Heart right ventricle (tissue), 16 donors: ENCODE measurements at regions not wholly inside any gene's neighbourhood (a gene's known extent, or its start where the extent isn't known, plus 50 kb on each side); places are given as distances from the start of the nearest gene placed in this dataset.

Source experiments
- ATAC-seq, 8 donors: fragments of 200-7000 bp; cut with Tn5 transposase; one replicate each; pipeline ENCODE4 v1.9.1; 2020; ENCODE audit warnings: mild to moderate bottlenecking in 8 of 8, moderate library complexity in 8 of 8, moderate number of reproducible peaks in 1 of 8
- DNase-seq, 2 donors: peaks; one replicate each; pipeline ENCODE4 v3.0.0-alpha.2; 2020
- H3K27ac ChIP-seq, 10 donors: fragments of 200-600 bp; sonication (generic) in 2 of 10; one replicate each; pipeline versions ENCODE4 v1.5.0 to v1.8.0; 2020 to 2022; ENCODE audit warnings: mild to moderate bottlenecking in 3 of 10
- H3K27me3 ChIP-seq, 7 donors: fragments of 200-600 bp; one replicate each; pipeline ENCODE4 v1.8.0; 2021 to 2022; ENCODE audit warnings: mild to moderate bottlenecking in 2 of 7
- H3K36me3 ChIP-seq, 9 donors: fragments of 200-600 bp; sonication (generic) in 1 of 9; one replicate each; pipeline versions ENCODE4 v1.5.0 to v1.8.0; 2020 to 2022; ENCODE audit warnings: mild to moderate bottlenecking in 2 of 9
- H3K4me1 ChIP-seq, 9 donors: fragments of 200-600 bp; sonication (generic) in 1 of 9; one replicate each; pipeline versions ENCODE4 v1.5.0 to v1.8.0; 2020 to 2022; ENCODE audit warnings: mild to moderate bottlenecking in 4 of 9
- H3K4me3 ChIP-seq, 10 donors: fragments of 200-600 bp; sonication (generic) in 2 of 10; one replicate each; pipeline versions ENCODE4 v1.5.0 to v1.8.0; 2020 to 2022; ENCODE audit warnings: mild to moderate bottlenecking in 7 of 10, moderate library complexity in 2 of 10
- H3K9me3 ChIP-seq, 11 donors: fragments of 200-600 bp in 10 of 11; sonication (generic) in 2 of 11; one replicate each; pipeline versions ENCODE4 v1.5.0 to v1.8.0; 2013 to 2022; ENCODE audit warnings: mild to moderate bottlenecking in 2 of 11, control low read depth in 1 of 11, moderate library complexity in 1 of 11
- WGBS, 2 donors: extraction: QIAGEN DNeasy Blood & Tissue Kit; methylation state at CpG; one replicate each; pipeline ENCODE4 v1.1.7; 2013; ENCODE audit warnings: inconsistent platforms in 1 of 2; 5-methylcytosine and 5-hydroxymethylcytosine counted together
- intact Hi-C, 10 donors: fragments of 100-400 bp; cut with DNase I; formaldehyde crosslinking; loops; one replicate each; pipeline versions ENCODE4 v1.11.1 to v1.14.2; 2022
- TF ChIP-seq, protein P1 (sequence below), 9 donors: fragments of 200-600 bp; sonication (generic) in 2 of 9; IDR thresholded peaks; one replicate each; pipeline versions ENCODE4 v1.5.0 to v1.8.0; 2021 to 2022; ENCODE audit warnings: antibody characterized with exemption in 9 of 9, mild to moderate bottlenecking in 5 of 9, moderate library complexity in 1 of 9
- donor health status: Arrhythmogenic right ventricular cardiomyopathy.
- donor health status: ischemic (EF 13 %, LVEDD 7.1; RV severe dilation, severe dysfunction).
- donor health status: healthy with polysubstance abuse.
- donor health status: DM: no; HTN: yes; CAD: no.
- donor health status: DM: no; HTN: no; CAD: no.
- donor health status: ischemic (EF 25% LVEDD 6.9; RV normal size, moderate dysfunction).
- donor health status: ischemic (EF 25% LVEDD 5.7; RV mildly dilated, moderate dysfunction).
- donor health status: healthy.
- donor health status: DM: yes; HTN: yes; CAD: no.
- donor health status: Ischemic cardiomyopathy.
- donor health status: ischemic (EF 35%, LVEDD 5.7; RV mildly dilated, moderate dysfunction).
- donor health status: nonischemic (EF 11% LVEDD 7.7; RV severe dilation, severe dysfunction).
- donor health status: DM: yes; HTN: yes; CAD: no.
- donor health status: PGD.
- donor health status: ischemic (EF 29% LVEDD 5.4; RV normal size, mild dysfunction).
- donor health status: nonischemic (EF 23%, LVEDD 6.1; RV moderate dilation, normal function).

- no peak for DNase-seq
- TF ChIP-seq, protein P1, sequence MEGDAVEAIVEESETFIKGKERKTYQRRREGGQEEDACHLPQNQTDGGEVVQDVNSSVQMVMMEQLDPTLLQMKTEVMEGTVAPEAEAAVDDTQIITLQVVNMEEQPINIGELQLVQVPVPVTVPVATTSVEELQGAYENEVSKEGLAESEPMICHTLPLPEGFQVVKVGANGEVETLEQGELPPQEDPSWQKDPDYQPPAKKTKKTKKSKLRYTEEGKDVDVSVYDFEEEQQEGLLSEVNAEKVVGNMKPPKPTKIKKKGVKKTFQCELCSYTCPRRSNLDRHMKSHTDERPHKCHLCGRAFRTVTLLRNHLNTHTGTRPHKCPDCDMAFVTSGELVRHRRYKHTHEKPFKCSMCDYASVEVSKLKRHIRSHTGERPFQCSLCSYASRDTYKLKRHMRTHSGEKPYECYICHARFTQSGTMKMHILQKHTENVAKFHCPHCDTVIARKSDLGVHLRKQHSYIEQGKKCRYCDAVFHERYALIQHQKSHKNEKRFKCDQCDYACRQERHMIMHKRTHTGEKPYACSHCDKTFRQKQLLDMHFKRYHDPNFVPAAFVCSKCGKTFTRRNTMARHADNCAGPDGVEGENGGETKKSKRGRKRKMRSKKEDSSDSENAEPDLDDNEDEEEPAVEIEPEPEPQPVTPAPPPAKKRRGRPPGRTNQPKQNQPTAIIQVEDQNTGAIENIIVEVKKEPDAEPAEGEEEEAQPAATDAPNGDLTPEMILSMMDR (IDR thresholded peaks at IDR 0.05) = no peak
- intact Hi-C loops = no loop called here
- Histone ChIP-seq H3K27me3 (no peaks in the 10 kb centered on the region), H3K4me1 (no peaks in the 10 kb centered on the region), H3K4me3 (no peak overlapping the region), H3K27ac (no peak overlapping the region), H3K9me3 (no peaks in the 10 kb centered on the region), H3K36me3 (no peaks in the 10 kb centered on the region)
- no peak for ATAC-seq
These were observed 98.0 kb downstream of the SPRY2 start for GRCh38 chr13:80242728-80243427.

DNA sequence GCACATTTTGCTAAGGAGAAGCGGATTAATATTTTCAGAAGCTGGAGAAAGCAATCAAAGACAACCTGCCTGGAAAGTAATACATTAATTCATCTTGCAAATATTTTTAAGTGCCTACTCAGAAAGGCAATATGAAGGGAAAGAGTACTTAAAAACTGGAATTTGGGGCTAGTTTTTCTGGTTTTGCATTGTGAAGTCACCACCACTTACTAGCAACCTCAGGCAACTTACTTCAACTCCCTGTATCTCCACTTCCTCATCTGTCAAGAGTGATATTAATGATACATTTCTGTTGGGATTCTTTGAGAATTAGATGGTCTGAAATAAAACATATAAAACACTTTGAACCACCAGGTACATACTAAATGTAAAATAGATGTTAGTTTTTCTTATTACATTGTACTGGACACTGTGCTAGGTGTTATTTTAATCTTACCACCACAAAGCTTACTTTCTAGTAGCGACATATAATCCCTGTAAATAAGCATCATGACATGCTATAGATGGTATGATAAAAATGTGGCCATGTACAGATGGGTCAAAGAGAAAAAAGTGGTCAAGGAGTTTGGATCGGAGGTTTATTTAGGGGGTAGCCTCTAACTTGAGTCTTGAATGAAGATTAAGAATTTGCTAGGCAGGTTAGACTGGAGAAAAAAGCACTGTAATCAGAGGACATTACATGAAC is 101.2 kb downstream of the SPRY2 start:
- Histone ChIP-seq H3K9me3 (no peaks in the 10 kb centered on the region), H3K27ac (no peak overlapping the region), H3K27me3 (no peaks in the 10 kb centered on the region), H3K36me3 (no peaks in the 10 kb centered on the region), H3K4me3 (no peak overlapping the region), H3K4me1 (peaks cover 0 to 16% (median 14%) of the 10 kb centered on the region in 9 donors)
- WGBS, 2 donors = 63 to 85% methylated on average over 3 of the region's 3 CpGs
- ATAC-seq = no peak
- intact Hi-C loops = loop anchor here in 1 of 10 donors (5.0 kb wide), 1 partner anchor 98 kb away; no protein-coding TSS in a partner anchor
- DNase-seq = no peak
- TF ChIP-seq, protein P1 (IDR thresholded peaks at IDR 0.05) = no peak

DNA sequence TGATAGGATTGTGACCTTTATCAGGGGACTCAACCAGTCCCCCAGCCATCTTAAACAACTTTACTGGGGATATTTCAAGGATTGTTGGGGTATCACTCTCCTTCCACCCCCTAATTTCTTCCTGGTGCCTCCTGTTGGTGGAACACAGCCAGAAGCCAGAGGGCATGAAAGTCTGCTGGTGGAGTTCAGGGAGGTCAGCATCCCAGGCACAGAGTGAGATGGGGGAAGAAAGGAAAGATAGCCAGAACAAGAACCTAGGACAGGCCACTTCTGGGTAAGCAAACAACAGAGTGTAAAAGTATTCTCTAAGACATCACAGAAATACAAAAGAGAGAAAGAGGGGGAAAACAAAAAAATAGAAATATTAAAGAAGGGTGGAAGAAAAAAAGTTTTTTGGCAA is 101.8 kb downstream of the SPRY2 start:
- Histone ChIP-seq H3K4me3 (no peak overlapping the region), H3K36me3 (no peaks in the 10 kb centered on the region), H3K9me3 (no peaks in the 10 kb centered on the region), H3K27me3 (no peaks in the 10 kb centered on the region), H3K4me1 (peaks cover 0 to 16% (median 14%) of the 10 kb centered on the region in 9 donors), H3K27ac (no peak overlapping the region)
- DNase-seq (no peak), ATAC-seq (no peak)
- intact Hi-C loops = loop anchor here in 1 of 10 donors (5.0 kb wide), 1 partner anchor 98 kb away; no protein-coding TSS in a partner anchor
- TF ChIP-seq, protein P1 (IDR thresholded peaks at IDR 0.05) = no peak

DNA sequence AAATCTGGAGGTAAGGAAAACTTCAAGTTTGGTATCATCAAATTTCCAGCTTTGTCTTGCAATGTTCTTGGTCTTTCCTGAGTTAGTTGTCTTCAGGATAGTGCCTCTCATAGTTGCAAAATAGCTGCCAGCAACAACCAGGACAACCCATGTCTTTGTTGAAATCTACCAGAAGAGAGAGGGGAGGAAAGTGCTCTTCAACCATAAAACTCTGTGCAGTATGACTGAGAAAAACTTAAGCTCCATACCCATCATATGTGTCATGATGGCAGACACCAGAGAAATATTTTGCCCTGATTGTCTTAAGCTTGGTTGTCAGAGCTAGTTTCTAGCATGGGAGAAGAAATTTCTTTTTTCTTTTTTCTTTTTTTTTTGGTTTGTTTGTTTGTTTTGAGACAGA is 103.3 kb downstream of the SPRY2 start:
- H3K4me1 ChIP-seq = peaks cover 0 to 16% (median 14%) of the 10 kb centered on the region in 9 donors

More for the DNA sequence above, 103.3 kb downstream of the SPRY2 start:
- H3K4me3 ChIP-seq = no peak overlapping the region
- H3K27me3 ChIP-seq = no peaks in the 10 kb centered on the region
- intact Hi-C loops = loop anchor here in 1 of 10 donors (5.0 kb wide), 1 partner anchor 100 kb away; no protein-coding TSS in a partner anchor
- TF ChIP-seq, protein P1 (IDR thresholded peaks at IDR 0.05) = no peak
- H3K27ac ChIP-seq = no peak overlapping the region
- H3K9me3 ChIP-seq = no peaks in the 10 kb centered on the region
- no peaks in the 10 kb centered on the region for H3K36me3 ChIP-seq
- DNase-seq (no peak), ATAC-seq (no peak)
